Ishikawa (cell line): ENCODE measurements at regions not wholly inside any gene's neighbourhood (a gene's known extent, or its start where the extent isn't known, plus 50 kb on each side); places are given as distances from the start of the nearest gene placed in this dataset.

Experiments used
- CEBPB ChIP-seq: IDR thresholded peaks from 2 replicates; pipeline ENCODE4 v1.6.1; 2012
- CREB1 ChIP-seq: IDR thresholded peaks from 2 replicates; pipeline ENCODE4 v1.6.1; 2012; ENCODE audit warnings: low read depth
- EGR1 ChIP-seq: IDR thresholded peaks from 2 replicates; pipeline ENCODE4 v1.6.1; 2012
- EP300 ChIP-seq: IDR thresholded peaks from 2 replicates; pipeline ENCODE4 v1.6.1; 2012; ENCODE audit warnings: borderline replicate concordance
- FOXM1 ChIP-seq: IDR thresholded peaks from 2 replicates; pipeline ENCODE4 v1.6.1; 2012; ENCODE audit warnings: low read depth, borderline replicate concordance
- MAX ChIP-seq: IDR thresholded peaks from 2 replicates; pipeline ENCODE4 v1.6.1; 2012
- NFIC ChIP-seq: IDR thresholded peaks from 2 replicates; pipeline ENCODE4 v1.6.1; 2012
- RAD21 ChIP-seq: IDR thresholded peaks from 2 replicates; pipeline ENCODE4 v1.6.1; 2012; ENCODE audit warnings: low read depth
- REST ChIP-seq: IDR thresholded peaks from 2 replicates; pipeline ENCODE4 v1.6.1; 2012; ENCODE audit warnings: low read depth, mild to moderate bottlenecking
- TAF1 ChIP-seq: IDR thresholded peaks from 2 replicates; pipeline ENCODE4 v1.6.1; 2012; ENCODE audit warnings: low read depth, mild to moderate bottlenecking
- TCF12 ChIP-seq: IDR thresholded peaks from 2 replicates; pipeline ENCODE4 v1.6.1; 2012; ENCODE audit warnings: low read depth
- TEAD4 ChIP-seq: IDR thresholded peaks from 2 replicates; pipeline ENCODE4 v1.6.1; 2012
- YY1 ChIP-seq: IDR thresholded peaks from 2 replicates; pipeline ENCODE4 v1.6.1; 2012; ENCODE audit warnings: low read depth
- ZBTB7A ChIP-seq: IDR thresholded peaks from 2 replicates; pipeline ENCODE4 v1.6.1; 2012; ENCODE audit warnings: low read depth
- TF ChIP-seq, protein P1 (sequence below): IDR thresholded peaks from 2 replicates; pipeline ENCODE4 v1.6.1; 2012

DNA sequence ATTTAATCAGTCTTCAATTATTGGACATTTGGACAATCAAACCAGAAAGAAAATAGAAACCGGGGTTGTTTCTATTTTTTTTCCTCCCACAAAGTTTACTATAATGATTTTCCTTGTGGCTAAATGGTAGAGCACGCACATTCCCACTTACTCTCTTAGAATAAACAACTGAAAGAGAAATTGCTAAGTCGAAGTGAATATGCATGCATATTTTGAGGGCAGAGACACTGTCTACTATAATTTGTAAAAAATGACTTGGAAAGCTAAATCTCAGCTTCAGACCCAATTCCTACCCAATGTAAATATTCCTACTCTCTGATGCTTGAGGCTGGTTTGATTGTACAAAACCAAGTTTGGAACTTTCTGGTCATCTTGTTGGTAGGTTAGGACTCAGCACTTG, 66.7 kb upstream of the PAX6 start:
- TF ChIP-seq ZBTB7A (no peak), RAD21 (no peak), CEBPB (no peak), EGR1 (no peak), TAF1 (no peak), MAX (no peak), EP300 (no peak), CREB1 (no peak), TEAD4 (no peak), FOXM1 (no peak), YY1 (no peak), TCF12 (no peak)

DNA sequence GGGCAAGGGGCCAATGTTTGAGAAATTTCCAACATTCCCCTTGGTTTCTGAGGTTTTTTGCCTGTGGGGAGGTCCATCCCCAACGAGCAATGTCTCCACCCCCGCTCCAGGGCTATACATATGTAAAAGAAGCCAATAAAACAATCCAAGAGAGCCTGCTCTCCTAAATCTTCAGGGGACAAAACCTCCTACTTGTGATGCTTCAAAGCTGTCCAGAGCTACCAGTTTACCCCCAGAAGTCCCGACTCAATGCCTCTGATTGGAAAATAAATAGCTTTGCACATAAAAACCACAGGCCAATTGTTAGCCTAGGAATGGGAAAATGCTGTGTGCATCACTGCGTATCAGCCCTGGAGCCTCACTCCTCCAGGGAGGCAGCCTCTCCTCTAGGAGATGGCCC, 66.0 kb upstream of the PAX6 start:
- TF ChIP-seq CEBPB: no peak
- no peak for TF ChIP-seq TAF1
- TF ChIP-seq EGR1: no peak
- no peak for TF ChIP-seq TCF12
- TF ChIP-seq CREB1: no peak
- no peak for TF ChIP-seq EP300
- TF ChIP-seq MAX: no peak
- TF ChIP-seq YY1: no peak
- TF ChIP-seq ZBTB7A: no peak
- TF ChIP-seq, protein P1, sequence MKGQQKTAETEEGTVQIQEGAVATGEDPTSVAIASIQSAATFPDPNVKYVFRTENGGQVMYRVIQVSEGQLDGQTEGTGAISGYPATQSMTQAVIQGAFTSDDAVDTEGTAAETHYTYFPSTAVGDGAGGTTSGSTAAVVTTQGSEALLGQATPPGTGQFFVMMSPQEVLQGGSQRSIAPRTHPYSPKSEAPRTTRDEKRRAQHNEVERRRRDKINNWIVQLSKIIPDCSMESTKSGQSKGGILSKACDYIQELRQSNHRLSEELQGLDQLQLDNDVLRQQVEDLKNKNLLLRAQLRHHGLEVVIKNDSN: no peak
- TF ChIP-seq NFIC: no peak
- TF ChIP-seq TEAD4: no peak
- TF ChIP-seq RAD21: no peak

GRCh38 chr11:31875866-31876560, 64.9 kb upstream of the PAX6 start:
- TF ChIP-seq EP300 (no peak), CREB1 (no peak), TEAD4 (no peak), FOXM1 (no peak), REST (no peak), ZBTB7A (no peak), YY1 (no peak), TAF1 (no peak), RAD21 (no peak), CEBPB (no peak), TCF12 (no peak), NFIC (no peak), MAX (no peak), EGR1 (no peak)
- TF ChIP-seq, protein P1: no peak

GRCh38 chr11:31874631-31875191, 63.6 kb upstream of the PAX6 start:
- TF ChIP-seq YY1: no peak
- TF ChIP-seq REST: no peak
- no peak for TF ChIP-seq RAD21
- TF ChIP-seq, protein P1: no peak
- no peak for TF ChIP-seq TEAD4
- TF ChIP-seq TAF1: no peak
- no peak for TF ChIP-seq FOXM1
- no peak for TF ChIP-seq MAX
- no peak for TF ChIP-seq TCF12
- no peak for TF ChIP-seq EP300

GRCh38 chr11:31873124-31873523, 62.0 kb upstream of the PAX6 start:
- TF ChIP-seq EP300 (no peak), TEAD4 (no peak), RAD21 (no peak), YY1 (no peak), REST (no peak), NFIC (no peak), EGR1 (no peak), MAX (no peak), TCF12 (no peak), CEBPB (no peak), FOXM1 (no peak), CREB1 (no peak)
- TF ChIP-seq, protein P1: no peak
